ENCODE measurements at regions not wholly inside any gene's neighbourhood (a gene's known extent, or its start where the extent isn't known, plus 50 kb on each side); places are given as distances from the start of the nearest gene placed in this dataset.
"Not testable (repeated sequence)": the region's sequence is repeated elsewhere in the genome, so short reads cannot be mapped to it uniquely, and the experiment has no call there.

GRCh38 chr4:18688351-18688750, 666.8 kb upstream of the LCORL start:
- H3K4me3 ChIP-seq (ENCODE audit: low read depth, low read length); H3K9me3 ChIP-seq (ENCODE audit: insufficient read depth, low read depth, low read length); H3K36me3 ChIP-seq (ENCODE audit: control insufficient read depth in 1 of 2, insufficient read depth in 2 of 2, low read length in 2 of 2); H4K12ac ChIP-seq (ENCODE audit: low read depth, low read length); H3K4me2 ChIP-seq (ENCODE audit: low read length); H2AK5ac ChIP-seq (ENCODE audit: low read length); H3K23ac ChIP-seq (ENCODE audit: low read length); H4K91ac ChIP-seq (ENCODE audit: low read depth, low read length); H3K79me1 ChIP-seq (ENCODE audit: low read length); H3K79me2 ChIP-seq (ENCODE audit: control insufficient read depth, insufficient read depth, low read length, poor library complexity); H3K9ac ChIP-seq (ENCODE audit: low read length); H3K14ac ChIP-seq (ENCODE audit: low read length); H3K27me3 ChIP-seq (ENCODE audit: insufficient read depth, low read length); H3K18ac ChIP-seq (ENCODE audit: low read length); H2BK12ac ChIP-seq (ENCODE audit: low read length); H2AFZ ChIP-seq (ENCODE audit: insufficient read depth, low read length, poor library complexity); H4K8ac ChIP-seq (ENCODE audit: low read depth, low read length); H3K4ac ChIP-seq (ENCODE audit: low read depth, low read length); H3K4me1 ChIP-seq (ENCODE audit: control insufficient read depth in 1 of 2, insufficient read depth in 2 of 2, low read length in 2 of 2): not testable (repeated sequence)
- WGBS (ENCODE audit: extremely low coverage, insufficient coverage, insufficient read length), result no CpG with 5 or more reads among the region's 9 CpGs
- Histone ChIP-seq H2BK5ac (ENCODE audit: low read depth, low read length, poor library complexity) (peak overlapping the region; percentile 56), H3K27ac (ENCODE audit: low read depth, low read length) (peak overlapping the region; percentile 86), H2BK120ac (ENCODE audit: insufficient read depth, low read length, poor library complexity) (peak overlapping the region; percentile 60)
- DNase-seq, result peak; percentile 50 to 74

GRCh38 chr4:18686338-18687037, 664.9 kb upstream of the LCORL start:
- Histone ChIP-seq H3K27ac (ENCODE audit: low read depth, low read length) (no peak overlapping the region), H3K23ac (ENCODE audit: low read length) (no peak overlapping the region), H2BK12ac (ENCODE audit: low read length) (no peak overlapping the region), H3K9ac (ENCODE audit: low read length) (no peak overlapping the region), H4K12ac (ENCODE audit: low read depth, low read length) (no peak overlapping the region), H3K14ac (ENCODE audit: low read length) (no peak overlapping the region), H2BK120ac (ENCODE audit: insufficient read depth, low read length, poor library complexity) (no peak overlapping the region), H3K9me3 (ENCODE audit: insufficient read depth, low read depth, low read length) (no peaks in the 10 kb centered on the region), H3K18ac (ENCODE audit: low read length) (no peak overlapping the region), H2AK5ac (ENCODE audit: low read length) (no peak overlapping the region), H3K4me3 (ENCODE audit: low read depth, low read length) (no peak overlapping the region), H2AFZ (ENCODE audit: insufficient read depth, low read length, poor library complexity) (no peak overlapping the region), H3K4me2 (ENCODE audit: low read length) (no peak overlapping the region), H3K79me1 (ENCODE audit: low read length) (peaks cover 5% of the 10 kb centered on the region), H3K4ac (ENCODE audit: low read depth, low read length) (no peak overlapping the region), H3K79me2 (ENCODE audit: control insufficient read depth, insufficient read depth, low read length, poor library complexity) (no peaks in the 10 kb centered on the region), H3K36me3 (ENCODE audit: control insufficient read depth in 1 of 2, insufficient read depth in 2 of 2, low read length in 2 of 2) (no peaks in the 10 kb centered on the region), H4K91ac (ENCODE audit: low read depth, low read length) (no peak overlapping the region), H4K8ac (ENCODE audit: low read depth, low read length) (no peak overlapping the region), H3K4me1 (ENCODE audit: control insufficient read depth in 1 of 2, insufficient read depth in 2 of 2, low read length in 2 of 2) (peaks cover 2 to 3% of the 10 kb centered on the region in 2 experiments), H2BK5ac (ENCODE audit: low read depth, low read length, poor library complexity) (no peak overlapping the region), H3K27me3 (ENCODE audit: insufficient read depth, low read length) (no peaks in the 10 kb centered on the region)
- WGBS (ENCODE audit: extremely low coverage, insufficient coverage, insufficient read length), result no CpG with 5 or more reads among the region's 7 CpGs
- DNase-seq, result no peak

- Histone ChIP-seq H3K4ac (ENCODE audit: low read depth, low read length) (no peak overlapping the region), H3K27ac (ENCODE audit: low read depth, low read length) (no peak overlapping the region), H3K4me1 (ENCODE audit: control insufficient read depth in 1 of 2, insufficient read depth in 2 of 2, low read length in 2 of 2) (no peaks in the 10 kb centered on the region), H3K36me3 (ENCODE audit: control insufficient read depth in 1 of 2, insufficient read depth in 2 of 2, low read length in 2 of 2) (no peaks in the 10 kb centered on the region), H3K18ac (ENCODE audit: low read length) (no peak overlapping the region), H3K79me2 (ENCODE audit: control insufficient read depth, insufficient read depth, low read length, poor library complexity) (no peaks in the 10 kb centered on the region), H3K14ac (ENCODE audit: low read length) (no peak overlapping the region), H2AK5ac (ENCODE audit: low read length) (no peak overlapping the region), H3K27me3 (ENCODE audit: insufficient read depth, low read length) (no peaks in the 10 kb centered on the region), H3K79me1 (ENCODE audit: low read length) (peaks cover 5% of the 10 kb centered on the region), H4K8ac (ENCODE audit: low read depth, low read length) (peak overlapping the region; percentile 19), H2BK12ac (ENCODE audit: low read length) (no peak overlapping the region), H3K9ac (ENCODE audit: low read length) (no peak overlapping the region), H3K4me3 (ENCODE audit: low read depth, low read length) (no peak overlapping the region), H3K9me3 (ENCODE audit: insufficient read depth, low read depth, low read length) (no peaks in the 10 kb centered on the region), H3K4me2 (ENCODE audit: low read length) (no peak overlapping the region), H4K91ac (ENCODE audit: low read depth, low read length) (no peak overlapping the region), H2AFZ (ENCODE audit: insufficient read depth, low read length, poor library complexity) (no peak overlapping the region), H4K12ac (ENCODE audit: low read depth, low read length) (no peak overlapping the region), H2BK120ac (ENCODE audit: insufficient read depth, low read length, poor library complexity) (no peak overlapping the region), H3K23ac (ENCODE audit: low read length) (no peak overlapping the region), H2BK5ac (ENCODE audit: low read depth, low read length, poor library complexity) (no peak overlapping the region)
- WGBS (ENCODE audit: extremely low coverage, insufficient coverage, insufficient read length), result no CpG with 5 or more reads among the region's 4 CpGs
- no peak for DNase-seq
Measured at GRCh38 chr4:18684932-18685331, 663.4 kb upstream of the LCORL start.

GRCh38 chr4:18676526-18676915, 655.0 kb upstream of the LCORL start:
- Histone ChIP-seq H3K23ac (ENCODE audit: low read length) (no peak overlapping the region), H3K4me3 (ENCODE audit: low read depth, low read length) (no peak overlapping the region), H3K4me2 (ENCODE audit: low read length) (no peak overlapping the region), H4K8ac (ENCODE audit: low read depth, low read length) (no peak overlapping the region), H2BK5ac (ENCODE audit: low read depth, low read length, poor library complexity) (no peak overlapping the region), H3K9ac (ENCODE audit: low read length) (no peak overlapping the region), H3K9me3 (ENCODE audit: insufficient read depth, low read depth, low read length) (no peaks in the 10 kb centered on the region), H3K14ac (ENCODE audit: low read length) (no peak overlapping the region), H3K36me3 (ENCODE audit: control insufficient read depth in 1 of 2, insufficient read depth in 2 of 2, low read length in 2 of 2) (no peaks in the 10 kb centered on the region), H3K27ac (ENCODE audit: low read depth, low read length) (no peak overlapping the region), H3K27me3 (ENCODE audit: insufficient read depth, low read length) (no peaks in the 10 kb centered on the region), H3K4ac (ENCODE audit: low read depth, low read length) (no peak overlapping the region), H3K4me1 (ENCODE audit: control insufficient read depth in 1 of 2, insufficient read depth in 2 of 2, low read length in 2 of 2) (no peaks in the 10 kb centered on the region), H4K91ac (ENCODE audit: low read depth, low read length) (no peak overlapping the region), H2BK12ac (ENCODE audit: low read length) (no peak overlapping the region), H2AFZ (ENCODE audit: insufficient read depth, low read length, poor library complexity) (no peak overlapping the region), H4K12ac (ENCODE audit: low read depth, low read length) (no peak overlapping the region), H3K18ac (ENCODE audit: low read length) (no peak overlapping the region), H3K79me1 (ENCODE audit: low read length) (no peaks in the 10 kb centered on the region), H2BK120ac (ENCODE audit: insufficient read depth, low read length, poor library complexity) (no peak overlapping the region), H3K79me2 (ENCODE audit: control insufficient read depth, insufficient read depth, low read length, poor library complexity) (no peaks in the 10 kb centered on the region), H2AK5ac (ENCODE audit: low read length) (no peak overlapping the region)
- no CpG with 5 or more reads among the region's 4 CpGs for WGBS (ENCODE audit: extremely low coverage, insufficient coverage, insufficient read length)
- no peak for DNase-seq
